ENCODE measurements at regions not wholly inside any gene's neighbourhood (a gene's known extent, or its start where the extent isn't known, plus 50 kb on each side); places are given as distances from the start of the nearest gene placed in this dataset.

DNA sequence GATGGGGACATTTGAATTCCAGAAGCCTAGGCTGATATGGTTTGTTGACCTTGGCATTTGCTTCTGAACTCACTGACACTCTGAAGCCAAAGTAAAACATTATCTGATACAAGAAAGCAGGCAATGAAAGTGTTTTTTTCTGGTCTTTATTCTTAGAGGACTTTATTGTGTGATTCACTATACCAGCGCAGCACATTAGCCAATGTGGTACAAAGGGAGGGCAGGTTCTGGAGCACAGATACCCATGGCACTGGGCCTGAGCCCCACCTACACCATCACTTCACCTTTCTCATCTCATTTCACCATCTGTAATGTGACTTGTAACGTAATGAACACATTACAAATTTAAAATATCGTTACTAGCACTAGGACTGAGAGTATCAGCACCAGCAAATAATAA is 89.7 kb upstream of the ZNF366 start:
- H4K20me1 ChIP-seq (replicated peaks; ENCODE audit: insufficient read depth): no peaks in the 10 kb centered on the region
- no peak overlapping the region for H3K27ac ChIP-seq (ENCODE audit: low read depth)
- no peaks in the 10 kb centered on the region for H3K36me3 ChIP-seq (ENCODE audit: insufficient read depth)
- H3K36me3 Mint-ChIP-seq (ENCODE audit: low read depth): peaks cover 10% of the 10 kb centered on the region; the same call in 2 of the 3 replicates
- H3K27ac Mint-ChIP-seq: no peak overlapping the region
- DNase-seq (ENCODE audit: low spot score) (no peak), ATAC-seq (no peak)
- H3K79me2 ChIP-seq (replicated peaks; ENCODE audit: insufficient read depth): no peaks in the 10 kb centered on the region
- H3K4me1 Mint-ChIP-seq: peaks cover 8% of the 10 kb centered on the region; the same call in 2 of the 3 replicates
- peaks cover 3% of the 10 kb centered on the region for H3K27me3 Mint-ChIP-seq (ENCODE audit: insufficient read depth, low read depth, poor library complexity)
- no peak overlapping the region for H2AFZ ChIP-seq
- no peak overlapping the region for H3K4me3 Mint-ChIP-seq
- no peak overlapping the region for H3K4me3 ChIP-seq
- TF ChIP-seq ZNF331 (CRISPR knock-in tag; IDR thresholded peaks at IDR 0.05; ENCODE audit: low read depth) (no peak), CREB1 (CRISPR knock-in tag; IDR thresholded peaks at IDR 0.05; ENCODE audit: low read depth) (no peak), EZH2phosphoT487 (IDR thresholded peaks at IDR 0.05; ENCODE audit: unreplicated experiment) (no peak), ETS1 (IDR thresholded peaks at IDR 0.05) (no peak), EZH2 (IDR thresholded peaks at IDR 0.05; ENCODE audit: low read depth, unreplicated experiment) (no peak), ZNF114 (CRISPR knock-in tag; IDR thresholded peaks at IDR 0.05) (no peak), STAT1 (IDR thresholded peaks at IDR 0.05; ENCODE audit: unreplicated experiment) (no peak), JUNB (IDR thresholded peaks at IDR 0.05; ENCODE audit: unreplicated experiment) (no peak), NANOG (IDR thresholded peaks at IDR 0.05; ENCODE audit: borderline replicate concordance) (no peak), CTCF (conservative IDR thresholded peaks at IDR 0.05; ENCODE audit: low read depth in 2 of 2) (no peak), POLR2AphosphoS5 (IDR thresholded peaks at IDR 0.05; ENCODE audit: low read depth) (no peak)
- TF ChIP-seq, protein P1, sequence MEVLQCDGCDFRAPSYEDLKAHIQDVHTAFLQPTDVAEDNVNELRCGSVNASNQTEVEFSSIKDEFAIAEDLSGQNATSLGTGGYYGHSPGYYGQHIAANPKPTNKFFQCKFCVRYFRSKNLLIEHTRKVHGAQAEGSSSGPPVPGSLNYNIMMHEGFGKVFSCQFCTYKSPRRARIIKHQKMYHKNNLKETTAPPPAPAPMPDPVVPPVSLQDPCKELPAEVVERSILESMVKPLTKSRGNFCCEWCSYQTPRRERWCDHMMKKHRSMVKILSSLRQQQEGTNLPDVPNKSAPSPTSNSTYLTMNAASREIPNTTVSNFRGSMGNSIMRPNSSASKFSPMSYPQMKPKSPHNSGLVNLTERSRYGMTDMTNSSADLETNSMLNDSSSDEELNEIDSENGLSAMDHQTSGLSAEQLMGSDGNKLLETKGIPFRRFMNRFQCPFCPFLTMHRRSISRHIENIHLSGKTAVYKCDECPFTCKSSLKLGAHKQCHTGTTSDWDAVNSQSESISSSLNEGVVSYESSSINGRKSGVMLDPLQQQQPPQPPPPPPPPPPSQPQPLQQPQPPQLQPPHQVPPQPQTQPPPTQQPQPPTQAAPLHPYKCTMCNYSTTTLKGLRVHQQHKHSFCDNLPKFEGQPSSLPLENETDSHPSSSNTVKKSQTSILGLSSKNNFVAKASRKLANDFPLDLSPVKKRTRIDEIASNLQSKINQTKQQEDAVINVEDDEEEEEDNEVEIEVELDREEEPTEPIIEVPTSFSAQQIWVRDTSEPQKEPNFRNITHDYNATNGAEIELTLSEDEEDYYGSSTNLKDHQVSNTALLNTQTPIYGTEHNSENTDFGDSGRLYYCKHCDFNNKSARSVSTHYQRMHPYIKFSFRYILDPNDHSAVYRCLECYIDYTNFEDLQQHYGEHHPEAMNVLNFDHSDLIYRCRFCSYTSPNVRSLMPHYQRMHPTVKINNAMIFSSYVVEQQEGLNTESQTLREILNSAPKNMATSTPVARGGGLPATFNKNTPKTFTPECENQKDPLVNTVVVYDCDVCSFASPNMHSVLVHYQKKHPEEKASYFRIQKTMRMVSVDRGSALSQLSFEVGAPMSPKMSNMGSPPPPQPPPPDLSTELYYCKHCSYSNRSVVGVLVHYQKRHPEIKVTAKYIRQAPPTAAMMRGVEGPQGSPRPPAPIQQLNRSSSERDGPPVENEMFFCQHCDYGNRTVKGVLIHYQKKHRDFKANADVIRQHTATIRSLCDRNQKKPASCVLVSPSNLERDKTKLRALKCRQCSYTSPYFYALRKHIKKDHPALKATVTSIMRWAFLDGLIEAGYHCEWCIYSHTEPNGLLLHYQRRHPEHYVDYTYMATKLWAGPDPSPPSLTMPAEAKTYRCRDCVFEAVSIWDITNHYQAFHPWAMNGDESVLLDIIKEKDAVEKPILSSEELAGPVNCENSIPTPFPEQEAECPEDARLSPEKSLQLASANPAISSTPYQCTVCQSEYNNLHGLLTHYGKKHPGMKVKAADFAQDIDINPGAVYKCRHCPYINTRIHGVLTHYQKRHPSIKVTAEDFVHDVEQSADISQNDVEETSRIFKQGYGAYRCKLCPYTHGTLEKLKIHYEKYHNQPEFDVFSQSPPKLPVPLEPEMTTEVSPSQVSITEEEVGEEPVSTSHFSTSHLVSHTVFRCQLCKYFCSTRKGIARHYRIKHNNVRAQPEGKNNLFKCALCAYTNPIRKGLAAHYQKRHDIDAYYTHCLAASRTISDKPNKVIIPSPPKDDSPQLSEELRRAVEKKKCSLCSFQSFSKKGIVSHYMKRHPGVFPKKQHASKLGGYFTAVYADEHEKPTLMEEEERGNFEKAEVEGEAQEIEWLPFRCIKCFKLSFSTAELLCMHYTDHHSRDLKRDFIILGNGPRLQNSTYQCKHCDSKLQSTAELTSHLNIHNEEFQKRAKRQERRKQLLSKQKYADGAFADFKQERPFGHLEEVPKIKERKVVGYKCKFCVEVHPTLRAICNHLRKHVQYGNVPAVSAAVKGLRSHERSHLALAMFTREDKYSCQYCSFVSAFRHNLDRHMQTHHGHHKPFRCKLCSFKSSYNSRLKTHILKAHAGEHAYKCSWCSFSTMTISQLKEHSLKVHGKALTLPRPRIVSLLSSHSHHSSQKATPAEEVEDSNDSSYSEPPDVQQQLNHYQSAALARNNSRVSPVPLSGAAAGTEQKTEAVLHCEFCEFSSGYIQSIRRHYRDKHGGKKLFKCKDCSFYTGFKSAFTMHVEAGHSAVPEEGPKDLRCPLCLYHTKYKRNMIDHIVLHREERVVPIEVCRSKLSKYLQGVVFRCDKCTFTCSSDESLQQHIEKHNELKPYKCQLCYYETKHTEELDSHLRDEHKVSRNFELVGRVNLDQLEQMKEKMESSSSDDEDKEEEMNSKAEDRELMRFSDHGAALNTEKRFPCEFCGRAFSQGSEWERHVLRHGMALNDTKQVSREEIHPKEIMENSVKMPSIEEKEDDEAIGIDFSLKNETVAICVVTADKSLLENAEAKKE (CRISPR knock-in tag; IDR thresholded peaks at IDR 0.05): no peak
- TF ChIP-seq, protein P2, sequence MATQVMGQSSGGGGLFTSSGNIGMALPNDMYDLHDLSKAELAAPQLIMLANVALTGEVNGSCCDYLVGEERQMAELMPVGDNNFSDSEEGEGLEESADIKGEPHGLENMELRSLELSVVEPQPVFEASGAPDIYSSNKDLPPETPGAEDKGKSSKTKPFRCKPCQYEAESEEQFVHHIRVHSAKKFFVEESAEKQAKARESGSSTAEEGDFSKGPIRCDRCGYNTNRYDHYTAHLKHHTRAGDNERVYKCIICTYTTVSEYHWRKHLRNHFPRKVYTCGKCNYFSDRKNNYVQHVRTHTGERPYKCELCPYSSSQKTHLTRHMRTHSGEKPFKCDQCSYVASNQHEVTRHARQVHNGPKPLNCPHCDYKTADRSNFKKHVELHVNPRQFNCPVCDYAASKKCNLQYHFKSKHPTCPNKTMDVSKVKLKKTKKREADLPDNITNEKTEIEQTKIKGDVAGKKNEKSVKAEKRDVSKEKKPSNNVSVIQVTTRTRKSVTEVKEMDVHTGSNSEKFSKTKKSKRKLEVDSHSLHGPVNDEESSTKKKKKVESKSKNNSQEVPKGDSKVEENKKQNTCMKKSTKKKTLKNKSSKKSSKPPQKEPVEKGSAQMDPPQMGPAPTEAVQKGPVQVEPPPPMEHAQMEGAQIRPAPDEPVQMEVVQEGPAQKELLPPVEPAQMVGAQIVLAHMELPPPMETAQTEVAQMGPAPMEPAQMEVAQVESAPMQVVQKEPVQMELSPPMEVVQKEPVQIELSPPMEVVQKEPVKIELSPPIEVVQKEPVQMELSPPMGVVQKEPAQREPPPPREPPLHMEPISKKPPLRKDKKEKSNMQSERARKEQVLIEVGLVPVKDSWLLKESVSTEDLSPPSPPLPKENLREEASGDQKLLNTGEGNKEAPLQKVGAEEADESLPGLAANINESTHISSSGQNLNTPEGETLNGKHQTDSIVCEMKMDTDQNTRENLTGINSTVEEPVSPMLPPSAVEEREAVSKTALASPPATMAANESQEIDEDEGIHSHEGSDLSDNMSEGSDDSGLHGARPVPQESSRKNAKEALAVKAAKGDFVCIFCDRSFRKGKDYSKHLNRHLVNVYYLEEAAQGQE (IDR thresholded peaks at IDR 0.05; ENCODE audit: unreplicated experiment): no peak
- 0 out of 2 replicates have a peak, but pooled peaks cover 4% of the 10 kb centered on the region for H3K4me1 ChIP-seq (ENCODE audit: insufficient read depth)
- no peak overlapping the region for H3K4me2 ChIP-seq
- H3F3A ChIP-seq (replicated peaks; ENCODE audit: low read depth): no peaks in the 10 kb centered on the region
- peaks cover 14% of the 10 kb centered on the region; the same call in 1 of the 3 replicates for H3K9me3 Mint-ChIP-seq
- no peaks in the 10 kb centered on the region for H3K27me3 ChIP-seq (ENCODE audit: insufficient read depth)
- H3K9me2 ChIP-seq (ENCODE audit: insufficient read depth): peaks cover 1% of the 10 kb centered on the region
